OCI-LY1 (cell line): ENCODE measurements at regions not wholly inside any gene's neighbourhood (a gene's known extent, or its start where the extent isn't known, plus 50 kb on each side); places are given as distances from the start of the nearest gene placed in this dataset.

Experiments used
- H2AFZ ChIP-seq: fragments of 200-600 bp; sonication (generic), shearing (Covaris generic); 2 replicates; pipeline ENCODE4 v1.6.0; 2014; ENCODE audit warnings: antibody characterized with exemption, mild to moderate bottlenecking, low read length
- H3F3A ChIP-seq: fragments of 200-600 bp; sonication (generic), shearing (Covaris generic); 2 replicates; pipeline ENCODE4 v1.6.0; 2014; ENCODE audit warnings: mild to moderate bottlenecking, antibody characterized with exemption, low read length, moderate library complexity; ENCODE audit not compliant: insufficient read depth
- H3K27ac ChIP-seq: fragments of 200-600 bp; sonication (generic); 2 replicates; pipeline ENCODE4 v1.5.1; 2014; ENCODE audit warnings: low read length, mixed run types, mild to moderate bottlenecking, low read depth; ENCODE audit not compliant: poor library complexity, severe bottlenecking
- H3K27me3 ChIP-seq: fragments of 200-600 bp; sonication (generic); 2 replicates; pipeline ENCODE4 v1.6.0; 2014; ENCODE audit warnings: antibody characterized with exemption, mild to moderate bottlenecking, low read length, moderate library complexity; ENCODE audit not compliant: insufficient read depth
- H3K36me3 ChIP-seq: fragments of 200-600 bp; sonication (generic); 2 replicates; pipeline ENCODE4 v1.6.1; 2014; ENCODE audit warnings: mild to moderate bottlenecking, antibody characterized with exemption, low read length, moderate library complexity, mixed read lengths; ENCODE audit not compliant: insufficient read depth
- H3K4me1 ChIP-seq: fragments of 200-600 bp; sonication (generic); 2 replicates; pipeline ENCODE4 v1.5.1; 2014; ENCODE audit warnings: mild to moderate bottlenecking, low read length, moderate library complexity; ENCODE audit not compliant: insufficient read depth, severe bottlenecking
- H3K4me2 ChIP-seq: fragments of 200-600 bp; sonication (generic), shearing (Covaris generic); 2 replicates; pipeline ENCODE4 v1.6.1; 2014; ENCODE audit warnings: low read length
- H3K4me3 ChIP-seq: fragments of 200-600 bp; sonication (generic); 2 replicates; pipeline ENCODE4 v1.5.1; 2014; ENCODE audit warnings: low read length, low read depth, mild to moderate bottlenecking, mixed read lengths; ENCODE audit not compliant: poor library complexity, severe bottlenecking
- H3K79me2 ChIP-seq: fragments of 200-600 bp; shearing (Covaris generic); 2 replicates; pipeline ENCODE4 v1.6.1; 2016; ENCODE audit warnings: mixed run types, low read length, mixed read lengths; ENCODE audit not compliant: insufficient read depth
- H3K9ac ChIP-seq: fragments of 200-600 bp; sonication (generic), shearing (Covaris generic); 2 replicates; pipeline ENCODE4 v1.6.1; 2014; ENCODE audit warnings: mild to moderate bottlenecking, low read length, mixed read lengths
- H3K9me2 ChIP-seq: fragments of 200-600 bp; sonication (generic), shearing (Covaris generic); 2 replicates; pipeline ENCODE4 v1.6.1; 2014; ENCODE audit warnings: low read depth, mild to moderate bottlenecking, low read length, mixed read lengths
- H3K9me3 ChIP-seq: fragments of 200-600 bp; shearing (Covaris generic); 2 replicates; pipeline ENCODE4 v1.6.1; 2014; ENCODE audit warnings: low read length, mixed read lengths
- H4K20me1 ChIP-seq: fragments of 200-600 bp; sonication (generic), shearing (Covaris generic); 2 replicates; pipeline ENCODE4 v1.6.0; 2016; ENCODE audit warnings: mild to moderate bottlenecking, low read length; ENCODE audit not compliant: insufficient read depth
- CTCF ChIP-seq: fragments of 200-600 bp; sonication (generic), shearing (Covaris generic); IDR thresholded peaks from 2 replicates; pipeline ENCODE4 v1.5.1; 2017; ENCODE audit warnings: mild to moderate bottlenecking, antibody characterized with exemption, low read length, moderate library complexity, mixed read lengths
- EZH2 ChIP-seq: fragments of 200-600 bp; sonication (generic), shearing (Covaris generic); IDR thresholded peaks from 2 replicates; pipeline ENCODE4 v1.8.0; 2017; ENCODE audit warnings: borderline replicate concordance, mixed run types, mild to moderate bottlenecking, antibody characterized with exemption, low read length, moderate library complexity, mixed read lengths

GRCh38 chr5:128682669-128683068 is 144.6 kb upstream of the FBN2 start:
- no peaks in the 10 kb centered on the region for H3K9me3 ChIP-seq
- H3K9me2 ChIP-seq, result no peaks in the 10 kb centered on the region
- no peaks in the 10 kb centered on the region for H3K36me3 ChIP-seq
- H3K4me2 ChIP-seq, result no peak overlapping the region
- no peak overlapping the region for H3K9ac ChIP-seq
- no peak overlapping the region for H2AFZ ChIP-seq
- no peaks in the 10 kb centered on the region for H4K20me1 ChIP-seq
- H3K27ac ChIP-seq, result no peak overlapping the region
- no peak overlapping the region for H3K4me3 ChIP-seq
- H3K27me3 ChIP-seq, result no peaks in the 10 kb centered on the region
- no peaks in the 10 kb centered on the region for H3K4me1 ChIP-seq
- no peaks in the 10 kb centered on the region for H3K79me2 ChIP-seq
- H3F3A ChIP-seq, result no peaks in the 10 kb centered on the region
- TF ChIP-seq EZH2 (no peak), CTCF (no peak)

GRCh38 chr5:128684961-128685360 is 146.9 kb upstream of the FBN2 start:
- Histone ChIP-seq H3K4me2 (no peak overlapping the region), H3K9ac (no peak overlapping the region), H3K4me3 (no peak overlapping the region), H3K79me2 (no peaks in the 10 kb centered on the region), H3K27ac (no peak overlapping the region), H3K36me3 (no peaks in the 10 kb centered on the region), H3F3A (no peaks in the 10 kb centered on the region), H2AFZ (no peak overlapping the region), H3K4me1 (no peaks in the 10 kb centered on the region), H4K20me1 (no peaks in the 10 kb centered on the region), H3K9me2 (no peaks in the 10 kb centered on the region), H3K27me3 (no peaks in the 10 kb centered on the region), H3K9me3 (no peaks in the 10 kb centered on the region)
- TF ChIP-seq EZH2 (no peak), CTCF (no peak)

GRCh38 chr5:128687930-128688329 is 149.9 kb upstream of the FBN2 start:
- Histone ChIP-seq H3K9me3 (no peaks in the 10 kb centered on the region), H3K4me3 (no peak overlapping the region), H3F3A (no peaks in the 10 kb centered on the region), H4K20me1 (no peaks in the 10 kb centered on the region), H3K79me2 (no peaks in the 10 kb centered on the region), H3K36me3 (no peaks in the 10 kb centered on the region), H2AFZ (no peak overlapping the region), H3K27ac (no peak overlapping the region), H3K4me1 (no peaks in the 10 kb centered on the region), H3K27me3 (no peaks in the 10 kb centered on the region), H3K9me2 (no peaks in the 10 kb centered on the region), H3K9ac (no peak overlapping the region), H3K4me2 (no peak overlapping the region)
- TF ChIP-seq CTCF (no peak), EZH2 (no peak)
